K562 (cell line): ENCODE measurements at regions not wholly inside any gene's neighbourhood (a gene's known extent, or its start where the extent isn't known, plus 50 kb on each side); places are given as distances from the start of the nearest gene placed in this dataset.

ENCODE experiments used
- ATAC-seq: fragments of 200-7000 bp; cut with Tn5 transposase; 3 replicates; pipeline ENCODE4 v1.9.1; 2020; ENCODE audit warnings: moderate library complexity
- BruUV-seq: library from RNA; stranded (reverse); fragments of 400-500 nt; replicated peaks from 2 replicates; lab custom pipeline; 2021; lab: Mats Ljungman, UMichigan
- CTCF ChIA-PET: fragments of 300-600 bp; formaldehyde crosslinking; extraction: SDS; loops from one replicate; lab custom pipeline; 2021; ENCODE audit warnings: low intra/inter-chr PET ratio; lab: Yijun Ruan, JAX
- POLR2A ChIA-PET: fragments of 300-600, 350-650 bp; sonication (Branson Sonifier 250); formaldehyde crosslinking; extraction: SDS; loops from one replicate; lab custom pipeline; 2021; ENCODE audit warnings: antibody characterized with exemption, inconsistent platforms; lab: Yijun Ruan, JAX
- DNase-seq, 4 experiments: peaks; one replicate each; pipeline versions ENCODE4 v3.0.0 to v3.0.0-alpha.2; 2011 to 2018; ENCODE audit warnings: low spot score in 3 of 4, mixed read lengths in 3 of 4; ENCODE audit errors: extremely low read depth in 1 of 4
- FAIRE-seq: peaks from 2 replicates; lab custom pipeline; 2011; peaks lifted over from hg19 to GRCh38; lab: Jason Lieb, UNC
- H2AFZ ChIP-seq: 2 replicates; pipeline ENCODE4 v1.6.0; 2011; ENCODE audit warnings: low read depth, low read length, control low read depth, inconsistent platforms
- H3K27ac ChIP-seq: fragments of 200-600 bp; 3 replicates; pipeline ENCODE4 v1.8.0; 2011; ENCODE audit warnings: low read depth, mild to moderate bottlenecking, control low read depth, inconsistent platforms, low read length, moderate library complexity, mixed read lengths; ENCODE audit errors: extremely low read depth
- H3K27me3 ChIP-seq, 2 experiments: fragments of 300-600 bp in 1 of 2; 2 replicates in 1 of 2; 3 replicates in 1 of 2; pipeline versions ENCODE4 v1.6.0 to v1.8.0; 2011; ENCODE audit warnings: inconsistent platforms in 2 of 2, low read length in 2 of 2, mild to moderate bottlenecking in 1 of 2, mixed read lengths in 1 of 2, moderate library complexity in 1 of 2; ENCODE audit not compliant: control insufficient read depth in 2 of 2, insufficient read depth in 2 of 2
- H3K36me3 ChIP-seq: fragments of 300-600 bp; 3 replicates; pipeline ENCODE4 v1.8.0; 2011; ENCODE audit warnings: mild to moderate bottlenecking, low read length, inconsistent platforms; ENCODE audit not compliant: control insufficient read depth, insufficient read depth
- H3K4me1 ChIP-seq, 2 experiments: fragments of 200-600 bp in 1 of 2; replicated peaks in 1 of 2; 2 replicates in 1 of 2; 3 replicates in 1 of 2; pipeline versions ENCODE4 v1.5.1 to v1.8.0; 2011; ENCODE audit warnings: inconsistent platforms in 2 of 2, low read length in 2 of 2, mild to moderate bottlenecking in 1 of 2, mixed read lengths in 1 of 2, moderate library complexity in 1 of 2; ENCODE audit not compliant: control insufficient read depth in 2 of 2, insufficient read depth in 2 of 2
- H3K4me2 ChIP-seq: 2 replicates; pipeline ENCODE4 v1.6.1; 2011; ENCODE audit warnings: low read length, control low read depth, inconsistent platforms, mixed read lengths; ENCODE audit not compliant: insufficient read depth
- H3K4me3 ChIP-seq: fragments of 200-600 bp; sonication (generic), shearing (Covaris generic); 2 replicates; pipeline ENCODE4 v1.5.1; 2016; ENCODE audit warnings: control low read depth, inconsistent platforms
- H3K79me2 ChIP-seq: fragments of 200-600 bp; 3 replicates; pipeline ENCODE4 v1.8.0; 2011; ENCODE audit warnings: low read length, inconsistent platforms; ENCODE audit not compliant: control insufficient read depth, insufficient read depth
- H3K9ac ChIP-seq, 2 experiments: 2 replicates each; pipeline versions ENCODE4 v1.6.0 to v1.6.1; 2011; ENCODE audit warnings: low read depth in 2 of 2, low read length in 2 of 2, control low read depth in 1 of 2, inconsistent platforms in 1 of 2, mild to moderate bottlenecking in 1 of 2, mixed read lengths in 1 of 2; ENCODE audit not compliant: insufficient read depth in 1 of 2
- H3K9me1 ChIP-seq: one replicate; pipeline ENCODE4 v1.6.0; 2011; ENCODE audit warnings: inconsistent platforms, mild to moderate bottlenecking, low read length, moderate library complexity; ENCODE audit not compliant: control insufficient read depth, insufficient read depth
- H3K9me3 ChIP-seq: replicated peaks from 2 replicates; pipeline ENCODE4 v1.5.1; 2011; ENCODE audit warnings: low read depth, low read length, inconsistent platforms; ENCODE audit not compliant: control insufficient read depth, insufficient read depth
- H4K20me1 ChIP-seq: replicated peaks from 2 replicates; pipeline ENCODE4 v1.6.1; 2011; ENCODE audit warnings: low read length, inconsistent platforms, mixed read lengths; ENCODE audit not compliant: control insufficient read depth, insufficient read depth
- ILK ChIP-seq: fragments of 450-650 bp; IDR thresholded peaks from 2 replicates; pipeline ENCODE4 v1.6.1; 2016; ENCODE audit warnings: missing genetic modification characterization, low read depth, mild to moderate bottlenecking, missing compliant biosample characterization, moderate library complexity, borderline replicate concordance
- KLF16 ChIP-seq: IDR thresholded peaks from 2 replicates; pipeline ENCODE4 v1.6.1; 2016; ENCODE audit warnings: antibody characterized with exemption
- SLC30A9 ChIP-seq: fragments of 250-450 bp; sonication (Bioruptor Pico); IDR thresholded peaks from 2 replicates; pipeline ENCODE4 v1.8.0; 2022; ENCODE audit warnings: mild to moderate bottlenecking, moderate library complexity
- THRAP3 ChIP-seq: fragments of 450-650 bp; IDR thresholded peaks from 2 replicates; pipeline ENCODE4 v1.6.1; 2016; ENCODE audit warnings: mild to moderate bottlenecking, inconsistent platforms, borderline replicate concordance
- ZNF584 ChIP-seq: fragments of 200-800 bp; sonication (Bioruptor generic); IDR thresholded peaks from 2 replicates; pipeline ENCODE4 v1.6.1; 2016; ENCODE audit warnings: low read depth, mild to moderate bottlenecking, missing genetic modification characterization, missing compliant biosample characterization
- WGBS: fragments of 100-300 bp; shearing (Covaris generic); methylation state at CpG from one replicate; pipeline ENCODE4 v1.1.6; 2016; ENCODE audit warnings: low coverage, mixed read lengths; ENCODE audit not compliant: insufficient coverage; ENCODE audit errors: missing lambda C conversion rate; 5-methylcytosine and 5-hydroxymethylcytosine counted together
- in situ Hi-C: fragments of 300-500 bp; cut with MboI; formaldehyde crosslinking; loops from 4 replicates; pipeline ENCODE4 v1.15.0; 2018; ENCODE audit warnings: inconsistent platforms, mixed read lengths
- intact Hi-C: fragments of 100-400 bp; cut with micrococcal nuclease; formaldehyde crosslinking; loops from 2 replicates; pipeline ENCODE4 v1.14.2; 2022
- TF ChIP-seq, protein P1 (sequence below), 3 experiments: IDR thresholded peaks in 2 of 3; conservative IDR thresholded peaks in 1 of 3; 2 replicates each; pipeline ENCODE4 v1.5.1; 2011 to 2012; ENCODE audit warnings: low read length in 3 of 3, mild to moderate bottlenecking in 3 of 3, control low read depth in 2 of 3, improper control_type of control experiment in 1 of 3, inconsistent platforms in 1 of 3, low read depth in 1 of 3, mixed read lengths in 1 of 3, moderate library complexity in 1 of 3; ENCODE audit not compliant: insufficient read depth in 2 of 3

DNA sequence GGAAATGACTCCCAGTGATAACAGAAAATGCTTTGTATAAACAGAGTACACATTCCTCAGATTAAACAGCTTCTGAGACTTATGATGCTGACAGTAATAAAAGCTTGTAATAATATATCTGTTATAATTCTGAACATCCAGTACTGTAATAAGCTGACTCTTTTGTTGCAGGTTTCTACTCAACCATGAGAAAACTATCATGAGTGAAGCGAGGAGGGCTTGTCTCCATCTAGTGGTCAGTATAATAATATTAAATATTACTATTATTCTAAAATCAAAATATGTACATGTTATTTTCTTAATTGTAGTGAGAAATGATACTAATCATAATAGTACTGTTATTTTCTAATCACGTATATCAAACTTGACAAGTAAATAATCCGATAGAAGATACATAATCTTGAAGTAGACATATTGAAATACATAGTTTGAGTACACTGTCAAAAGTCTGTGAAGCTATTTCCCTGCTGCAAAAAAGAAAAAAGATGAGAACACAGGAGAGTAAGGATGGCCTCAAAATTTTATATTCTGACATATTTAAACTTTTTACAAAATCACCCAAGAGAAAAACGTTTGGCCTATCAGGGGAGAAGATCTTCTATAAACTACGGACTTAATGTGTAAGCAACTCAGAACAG is 183.1 kb downstream of the MOXD1 start:
- H3K79me2 ChIP-seq, result no peaks in the 10 kb centered on the region
- BruUV-seq, result no TSS peak

More for the DNA sequence above, 183.1 kb downstream of the MOXD1 start:
- Histone ChIP-seq H3K9me3 (0 out of 2 replicates have a peak, but pooled peaks cover 2% of the 10 kb centered on the region), H3K4me2 (no peak overlapping the region), H3K4me3 (no peak overlapping the region), H3K27me3 (no peaks in the 10 kb centered on the region), H3K27ac (no peak overlapping the region), H3K9me1 (no peaks in the 10 kb centered on the region), H3K36me3 (no peaks in the 10 kb centered on the region), H4K20me1 (no peaks in the 10 kb centered on the region), H2AFZ (no peak overlapping the region), H3K4me1 (no peaks in the 10 kb centered on the region), H3K9ac (no peak overlapping the region)
- TF ChIP-seq KLF16, result no peak
- TF ChIP-seq ILK, result no peak
- no peak for TF ChIP-seq SLC30A9 (CRISPR knock-in tag)
- no peak for TF ChIP-seq THRAP3
- no peak for TF ChIP-seq ZNF584 (CRISPR knock-in tag)
- TF ChIP-seq, protein P1, sequence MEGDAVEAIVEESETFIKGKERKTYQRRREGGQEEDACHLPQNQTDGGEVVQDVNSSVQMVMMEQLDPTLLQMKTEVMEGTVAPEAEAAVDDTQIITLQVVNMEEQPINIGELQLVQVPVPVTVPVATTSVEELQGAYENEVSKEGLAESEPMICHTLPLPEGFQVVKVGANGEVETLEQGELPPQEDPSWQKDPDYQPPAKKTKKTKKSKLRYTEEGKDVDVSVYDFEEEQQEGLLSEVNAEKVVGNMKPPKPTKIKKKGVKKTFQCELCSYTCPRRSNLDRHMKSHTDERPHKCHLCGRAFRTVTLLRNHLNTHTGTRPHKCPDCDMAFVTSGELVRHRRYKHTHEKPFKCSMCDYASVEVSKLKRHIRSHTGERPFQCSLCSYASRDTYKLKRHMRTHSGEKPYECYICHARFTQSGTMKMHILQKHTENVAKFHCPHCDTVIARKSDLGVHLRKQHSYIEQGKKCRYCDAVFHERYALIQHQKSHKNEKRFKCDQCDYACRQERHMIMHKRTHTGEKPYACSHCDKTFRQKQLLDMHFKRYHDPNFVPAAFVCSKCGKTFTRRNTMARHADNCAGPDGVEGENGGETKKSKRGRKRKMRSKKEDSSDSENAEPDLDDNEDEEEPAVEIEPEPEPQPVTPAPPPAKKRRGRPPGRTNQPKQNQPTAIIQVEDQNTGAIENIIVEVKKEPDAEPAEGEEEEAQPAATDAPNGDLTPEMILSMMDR (IDR thresholded peaks at IDR 0.05 in 2 of 3, conservative IDR thresholded peaks at IDR 0.05 in 1 of 3; ENCODE audit: insufficient read depth in 2 of 3, low read depth in 1 of 3, low read length in 3 of 3), result peak in 1 of 3 experiments; percentile 10; a peak in 1 of 6 replicates
- DNase-seq (peak in 1 of 4 experiments; percentile 1), ATAC-seq (no peak), FAIRE-seq (no peak)
- in situ Hi-C loops (no loop called here), intact Hi-C loops (loop anchor here (2.0 kb wide), 1 partner anchor 295 kb away; no protein-coding TSS in a partner anchor)
- CTCF ChIA-PET, result interaction anchor here (1.2 to 1.3 kb wide), 2 partner anchors 291 to 293 kb away, joined by 3 read pairs; no protein-coding TSS in a partner anchor
- POLR2A ChIA-PET, result interaction anchor here (0.5 kb wide), 1 partner anchor 562 kb away, joined by 3 read pairs; no protein-coding TSS in a partner anchor
- WGBS, result 0% methylated on average over 5 of the region's 5 CpGs
